GM10248 (cell line): ENCODE measurements at regions not wholly inside any gene's neighbourhood (a gene's known extent, or its start where the extent isn't known, plus 50 kb on each side); places are given as distances from the start of the nearest gene placed in this dataset.

Source experiments
- CTCF ChIA-PET: fragments of 300-600 bp; sonication (Branson Sonifier 250); formaldehyde crosslinking; extraction: SDS; loops from one replicate; lab custom pipeline; 2021; ENCODE audit warnings: antibody characterized with exemption; lab: Yijun Ruan, JAX
- POLR2A ChIA-PET: fragments of 350-650 bp; sonication (Branson Sonifier 250); formaldehyde crosslinking; extraction: SDS; loops from one replicate; lab custom pipeline; 2020; ENCODE audit warnings: antibody characterized with exemption; lab: Yijun Ruan, JAX
- DNase-seq: peaks from one replicate; pipeline ENCODE4 v3.0.0; 2012; ENCODE audit errors: extremely low spot score
- TF ChIP-seq, protein P1 (sequence below): IDR thresholded peaks from 2 replicates; pipeline ENCODE4 v1.5.1; 2012; ENCODE audit warnings: mild to moderate bottlenecking, low read depth; ENCODE audit errors: extremely low read depth, missing control alignments, control extremely low read depth

DNA sequence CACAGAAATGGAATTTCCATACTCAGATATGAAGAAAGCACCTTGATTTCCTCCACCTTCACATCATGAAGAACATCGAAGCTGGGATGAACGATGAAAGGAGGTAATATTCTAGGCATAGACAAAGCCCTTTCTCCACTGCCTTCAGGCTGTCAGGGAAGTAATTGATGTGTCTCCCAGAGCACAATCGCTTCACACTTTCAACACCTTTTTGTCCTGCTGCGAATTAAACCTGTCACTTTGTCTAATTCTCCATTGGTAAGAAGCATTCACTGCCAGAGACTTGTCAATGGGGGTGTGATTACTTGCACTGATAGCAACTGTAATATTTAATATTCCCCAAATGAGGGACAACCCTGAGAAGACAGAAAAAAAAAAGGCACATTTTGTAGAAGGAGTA is 260.1 kb downstream of the ETS1 start:
- no peak for DNase-seq
- CTCF ChIA-PET = interaction anchor here (0.8 to 1.4 kb wide), 3 partner anchors 9 to 304 kb away, joined by 3 to 4 read pairs (median 3); no protein-coding TSS in a partner anchor
- POLR2A ChIA-PET = no interaction called here

DNA sequence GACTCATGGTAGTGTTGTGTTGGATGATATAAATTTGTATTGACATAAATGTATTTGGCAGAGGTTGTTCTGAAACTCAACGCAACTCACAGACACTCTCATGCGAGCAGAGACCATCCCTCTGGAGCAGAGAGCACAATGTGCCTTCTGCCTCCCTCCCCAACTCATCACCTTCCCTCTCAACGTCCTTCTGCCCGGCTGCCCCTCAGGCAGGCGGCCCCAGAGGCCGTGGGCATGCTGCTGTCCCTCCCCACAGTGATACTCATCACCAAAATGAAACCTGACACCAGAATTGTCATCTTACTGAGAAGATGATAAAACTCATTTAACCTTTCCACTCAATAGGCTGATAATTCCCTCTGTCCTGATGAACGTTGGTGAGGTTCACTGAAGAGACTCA is 260.6 kb downstream of the ETS1 start:
- POLR2A ChIA-PET = no interaction called here
- CTCF ChIA-PET = interaction anchor here (1.5 kb wide), 1 partner anchor 22 kb away, joined by 3 read pairs; no protein-coding TSS in a partner anchor
- TF ChIP-seq, protein P1, sequence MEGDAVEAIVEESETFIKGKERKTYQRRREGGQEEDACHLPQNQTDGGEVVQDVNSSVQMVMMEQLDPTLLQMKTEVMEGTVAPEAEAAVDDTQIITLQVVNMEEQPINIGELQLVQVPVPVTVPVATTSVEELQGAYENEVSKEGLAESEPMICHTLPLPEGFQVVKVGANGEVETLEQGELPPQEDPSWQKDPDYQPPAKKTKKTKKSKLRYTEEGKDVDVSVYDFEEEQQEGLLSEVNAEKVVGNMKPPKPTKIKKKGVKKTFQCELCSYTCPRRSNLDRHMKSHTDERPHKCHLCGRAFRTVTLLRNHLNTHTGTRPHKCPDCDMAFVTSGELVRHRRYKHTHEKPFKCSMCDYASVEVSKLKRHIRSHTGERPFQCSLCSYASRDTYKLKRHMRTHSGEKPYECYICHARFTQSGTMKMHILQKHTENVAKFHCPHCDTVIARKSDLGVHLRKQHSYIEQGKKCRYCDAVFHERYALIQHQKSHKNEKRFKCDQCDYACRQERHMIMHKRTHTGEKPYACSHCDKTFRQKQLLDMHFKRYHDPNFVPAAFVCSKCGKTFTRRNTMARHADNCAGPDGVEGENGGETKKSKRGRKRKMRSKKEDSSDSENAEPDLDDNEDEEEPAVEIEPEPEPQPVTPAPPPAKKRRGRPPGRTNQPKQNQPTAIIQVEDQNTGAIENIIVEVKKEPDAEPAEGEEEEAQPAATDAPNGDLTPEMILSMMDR = no peak
- no peak for DNase-seq

More for the DNA sequence above, 260.1 kb downstream of the ETS1 start:
- TF ChIP-seq, protein P1 = no peak

DNA sequence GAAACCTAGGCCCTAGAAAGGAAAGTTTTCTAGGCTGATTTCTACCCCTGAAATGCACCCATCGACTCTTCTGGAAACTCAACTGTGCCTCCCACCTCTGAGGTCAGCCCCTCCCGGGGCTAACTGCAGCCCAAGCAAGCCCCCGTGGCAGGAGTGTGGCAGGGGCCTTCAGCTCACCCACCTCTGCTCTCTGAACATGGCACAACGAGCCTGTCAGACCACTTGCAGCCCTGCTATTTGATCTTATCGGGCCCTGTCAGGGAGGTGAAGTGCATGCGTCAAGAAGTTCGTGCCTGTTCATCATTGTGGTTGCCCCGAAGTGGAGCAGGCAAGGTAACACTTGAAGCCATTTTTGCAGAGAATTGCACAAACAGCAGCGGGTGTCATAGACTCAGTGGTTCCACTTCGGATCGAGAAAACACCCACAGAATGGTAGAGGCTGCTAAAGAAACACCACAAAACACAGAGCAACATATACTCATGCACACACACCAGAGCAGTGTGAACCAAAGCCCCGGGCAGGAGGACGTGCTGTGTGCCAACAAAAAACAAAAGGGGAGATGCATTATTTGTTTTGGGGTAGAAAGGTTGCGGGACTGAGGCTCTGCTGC is 262.7 kb downstream of the ETS1 start:
- CTCF ChIA-PET = interaction anchor here (0.9 to 2.2 kb wide), 9 partner anchors 9 to 96 kb away, joined by 3 to 8 read pairs (median 4); no protein-coding TSS in a partner anchor

DNA sequence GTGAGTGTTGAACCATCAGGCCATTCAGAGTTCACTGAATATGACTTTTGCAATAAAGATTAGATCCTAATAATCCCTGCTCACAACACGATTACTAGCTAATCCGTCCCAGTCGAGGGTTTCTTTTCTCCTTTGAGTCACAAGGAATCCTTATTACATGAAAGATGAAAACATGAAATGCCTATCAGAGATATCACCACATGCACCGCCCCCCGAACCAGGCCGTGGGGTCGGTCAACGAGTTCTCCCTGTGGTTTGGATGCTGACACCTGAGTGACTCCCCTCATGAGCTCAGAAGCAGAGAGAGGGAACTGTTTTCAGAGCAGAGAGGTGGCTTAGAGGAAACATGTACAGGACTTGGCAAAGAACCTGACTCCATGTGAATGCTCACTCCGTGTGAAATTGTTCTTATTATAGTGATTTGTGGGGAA is 263.3 kb downstream of the ETS1 start:
- TF ChIP-seq, protein P1 = no peak
- DNase-seq = no peak
- POLR2A ChIA-PET = no interaction called here
- CTCF ChIA-PET = interaction anchor here (0.9 to 2.2 kb wide), 14 partner anchors 10 to 84 kb away, joined by 3 to 8 read pairs (median 4); no protein-coding TSS in a partner anchor

More for the DNA sequence above, 262.7 kb downstream of the ETS1 start:
- TF ChIP-seq, protein P1 = no peak
- POLR2A ChIA-PET = no interaction called here
- DNase-seq = no peak

DNA sequence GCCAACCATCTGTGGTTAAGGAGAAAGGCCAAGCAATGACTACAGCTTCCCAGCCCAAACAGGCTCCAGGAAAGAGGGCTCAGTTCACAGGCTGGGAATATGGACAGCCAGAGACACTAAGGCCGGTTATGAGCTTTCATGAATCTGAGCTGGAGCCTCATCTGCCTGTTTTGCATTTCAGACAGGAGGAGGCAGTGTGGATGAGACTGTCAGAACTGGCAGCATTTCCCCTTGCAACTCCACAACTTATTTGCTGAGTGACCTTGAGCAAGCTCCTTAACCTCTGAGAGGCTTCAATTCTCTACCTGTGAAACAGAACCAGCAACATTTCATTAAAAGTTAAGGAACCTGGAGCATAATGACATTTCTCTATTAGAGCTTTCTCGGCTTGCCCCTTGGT is 264.0 kb downstream of the ETS1 start:
- ChIA-PET CTCF (interaction anchor here (0.9 to 2.2 kb wide), 17 partner anchors 10 to 84 kb away, joined by 3 to 8 read pairs (median 4); no protein-coding TSS in a partner anchor), POLR2A (no interaction called here)
- DNase-seq = peak; percentile 58
- TF ChIP-seq, protein P1 = peak; percentile 48

DNA sequence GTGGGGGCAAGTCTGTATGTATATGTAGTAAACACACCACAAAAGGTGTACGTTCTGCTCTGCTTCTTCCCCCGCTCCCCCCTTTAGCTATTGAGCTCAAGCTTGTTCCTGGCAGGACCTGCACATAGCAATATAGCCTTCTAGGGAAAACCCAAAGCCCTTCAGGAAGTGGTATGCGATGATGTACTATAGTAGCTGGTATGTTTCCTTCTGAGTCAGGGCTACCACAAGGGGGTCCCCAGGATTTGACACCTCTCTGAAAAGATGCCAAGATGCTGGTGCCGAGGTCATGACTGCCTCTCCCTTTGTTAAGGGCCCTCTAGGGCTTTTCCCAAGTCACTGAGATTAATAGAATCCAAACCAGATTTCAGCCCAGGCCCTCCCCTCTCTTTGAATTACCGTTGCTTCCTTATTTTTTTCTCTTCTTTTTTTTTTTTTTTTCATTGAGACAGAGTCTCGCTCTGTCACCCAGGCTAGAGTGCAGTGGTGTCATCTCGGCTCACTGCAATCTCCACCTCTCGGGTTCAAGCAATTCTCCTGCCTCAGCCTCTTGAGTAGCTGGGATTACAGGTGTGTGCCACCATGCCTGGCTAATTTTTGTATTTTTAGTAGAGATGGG is 268.4 kb downstream of the ETS1 start:
- peak; percentile 56 for DNase-seq
- ChIA-PET POLR2A (no interaction called here), CTCF (interaction anchor here (0.8 to 3.1 kb wide), 7 partner anchors 10 to 311 kb away, joined by 3 to 16 read pairs (median 6); no protein-coding TSS in a partner anchor)
- TF ChIP-seq, protein P1 = no peak
